Left lung (tissue), 4 donors: ENCODE measurements at regions not wholly inside any gene's neighbourhood (a gene's known extent, or its start where the extent isn't known, plus 50 kb on each side); places are given as distances from the start of the nearest gene placed in this dataset.

Source experiments
- ATAC-seq: fragments of 200-7000 bp; cut with Tn5 transposase; one replicate; pipeline ENCODE4 v1.9.1; 2020; ENCODE audit warnings: moderate library complexity
- DNase-seq, 4 donors: peaks; one replicate each; pipeline ENCODE4 v3.0.0-alpha.2; 2013 to 2020
- H3K27ac ChIP-seq, 2 donors: fragments of 200-600 bp; sonication (generic) in 1 of 2; one replicate each; pipeline versions ENCODE4 v1.5.0 to v1.8.0; 2020 to 2021
- H3K27me3 ChIP-seq, 2 donors: fragments of 200-600 bp; sonication (generic) in 1 of 2; one replicate each; pipeline versions ENCODE4 v1.5.0 to v1.8.0; 2020 to 2021
- H3K36me3 ChIP-seq, 2 donors: fragments of 200-600 bp; sonication (generic) in 1 of 2; one replicate each; pipeline versions ENCODE4 v1.5.0 to v1.8.0; 2020 to 2021
- H3K4me1 ChIP-seq, 2 donors: fragments of 200-600 bp; one replicate each; pipeline ENCODE4 v1.8.0; 2021
- H3K4me3 ChIP-seq, 2 donors: fragments of 200-600 bp; sonication (generic) in 1 of 2; one replicate each; pipeline versions ENCODE4 v1.5.0 to v1.8.0; 2020 to 2021; ENCODE audit warnings: mild to moderate bottlenecking in 1 of 2
- H3K9me3 ChIP-seq, 2 donors: fragments of 200-600 bp; sonication (generic) in 1 of 2; one replicate each; pipeline versions ENCODE4 v1.5.0 to v1.8.0; 2020 to 2021
- CTCF ChIP-seq, 2 donors: fragments of 200-600 bp; sonication (generic) in 1 of 2; IDR thresholded peaks; one replicate each; pipeline versions ENCODE4 v1.5.0 to v1.8.0; 2021; ENCODE audit warnings: antibody characterized with exemption in 2 of 2
- intact Hi-C, 2 donors: fragments of 100-400 bp; cut with DNase I; formaldehyde crosslinking; loops; one replicate each; pipeline versions ENCODE4 v1.11.2 to v1.14.2; 2022
- donor health status: DM: no; HTN: yes; CAD: no.
- donor health status: DM: no; HTN: no; CAD: no.

GRCh38 chr6:100944644-100945043 lies 63.5 kb upstream of the ASCC3 start:
- Histone ChIP-seq H3K27ac (no peak overlapping the region), H3K4me3 (no peak overlapping the region), H3K4me1 (no peaks in the 10 kb centered on the region), H3K9me3 (peaks cover 0 to 19% of the 10 kb centered on the region in 2 donors), H3K27me3 (no peaks in the 10 kb centered on the region), H3K36me3 (no peaks in the 10 kb centered on the region)
- intact Hi-C loops = no loop called here
- no peak for DNase-seq
- no peak for TF ChIP-seq CTCF (IDR thresholded peaks at IDR 0.05)
- ATAC-seq = no peak

- TF ChIP-seq CTCF (IDR thresholded peaks at IDR 0.05) = no peak
- no peak for DNase-seq
- Histone ChIP-seq H3K9me3 (peaks cover 0 to 19% of the 10 kb centered on the region in 2 donors), H3K27ac (no peak overlapping the region), H3K36me3 (no peaks in the 10 kb centered on the region), H3K4me3 (no peak overlapping the region), H3K27me3 (no peaks in the 10 kb centered on the region), H3K4me1 (no peaks in the 10 kb centered on the region)
- no peak for ATAC-seq
- intact Hi-C loops = no loop called here
Measured at GRCh38 chr6:100946021-100946540, 65.0 kb upstream of the ASCC3 start.

GRCh38 chr6:100946711-100947110 lies 65.6 kb upstream of the ASCC3 start:
- no peak for TF ChIP-seq CTCF (IDR thresholded peaks at IDR 0.05)
- Histone ChIP-seq H3K36me3 (no peaks in the 10 kb centered on the region), H3K9me3 (peaks cover 0 to 19% of the 10 kb centered on the region in 2 donors), H3K27ac (no peak overlapping the region), H3K4me1 (no peaks in the 10 kb centered on the region), H3K4me3 (no peak overlapping the region), H3K27me3 (no peaks in the 10 kb centered on the region)
- no peak for ATAC-seq
- DNase-seq = no peak
- intact Hi-C loops = no loop called here

GRCh38 chr6:100948381-100949133 lies 67.4 kb upstream of the ASCC3 start:
- ATAC-seq (no peak), DNase-seq (no peak)
- Histone ChIP-seq H3K9me3 (peaks cover 0 to 19% of the 10 kb centered on the region in 2 donors), H3K27me3 (no peaks in the 10 kb centered on the region), H3K4me3 (no peak overlapping the region), H3K4me1 (no peaks in the 10 kb centered on the region), H3K36me3 (no peaks in the 10 kb centered on the region), H3K27ac (no peak overlapping the region)
- TF ChIP-seq CTCF (IDR thresholded peaks at IDR 0.05) = no peak
- intact Hi-C loops = no loop called here

- H3K27ac ChIP-seq = no peak overlapping the region
- ATAC-seq = no peak
- intact Hi-C loops = no loop called here
- DNase-seq = no peak
- H3K27me3 ChIP-seq = no peaks in the 10 kb centered on the region
- no peak for TF ChIP-seq CTCF (IDR thresholded peaks at IDR 0.05)
- H3K36me3 ChIP-seq = no peaks in the 10 kb centered on the region
- no peaks in the 10 kb centered on the region for H3K4me1 ChIP-seq
- no peak overlapping the region for H3K4me3 ChIP-seq
- H3K9me3 ChIP-seq = peaks cover 0 to 12% of the 10 kb centered on the region in 2 donors
Measured at GRCh38 chr6:100952006-100952405, 70.9 kb upstream of the ASCC3 start.
